MM.1S (cell line): ENCODE measurements at regions not wholly inside any gene's neighbourhood (a gene's known extent, or its start where the extent isn't known, plus 50 kb on each side); places are given as distances from the start of the nearest gene placed in this dataset.

Experiments used
- EZH2 ChIP-seq: fragments of 300-600 bp; sonication (generic); optimal IDR thresholded peaks from 2 replicates; pipeline ENCODE3; 2017; ENCODE audit warnings: low read depth, mild to moderate bottlenecking, antibody characterized with exemption, low read length, mixed read lengths
- EZH2phosphoT487 ChIP-seq: fragments of 300-600 bp; sonication (generic); IDR thresholded peaks from 2 replicates; pipeline ENCODE4 v1.6.1; 2018; ENCODE audit warnings: antibody characterized with exemption, low read length
- TF ChIP-seq, protein P1 (sequence below): fragments of 300-600 bp; sonication (generic); IDR thresholded peaks from 2 replicates; pipeline ENCODE4 v1.5.1; 2016; ENCODE audit warnings: antibody characterized with exemption, low read length, mixed read lengths

DNA sequence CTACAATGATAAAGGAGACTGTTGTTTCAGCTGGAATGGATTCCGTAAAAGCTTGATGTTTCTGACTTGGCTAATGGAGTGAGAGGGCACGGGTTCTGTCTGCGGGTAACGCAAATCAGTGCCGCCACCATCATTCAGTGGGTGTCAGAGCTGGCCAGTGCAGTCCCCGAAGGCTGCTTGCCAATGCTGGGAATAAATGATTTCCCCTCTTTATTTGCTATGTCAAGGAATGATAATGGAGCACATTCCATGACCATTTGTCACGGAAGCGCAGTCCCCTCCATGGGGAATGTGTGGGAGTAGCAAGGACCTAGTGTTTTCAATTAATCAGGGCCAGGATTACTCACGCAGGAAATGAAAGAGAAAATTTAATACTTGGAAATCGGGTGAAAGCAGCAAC lies 899.3 kb downstream of the UQCRFS1 start:
- TF ChIP-seq, protein P1, sequence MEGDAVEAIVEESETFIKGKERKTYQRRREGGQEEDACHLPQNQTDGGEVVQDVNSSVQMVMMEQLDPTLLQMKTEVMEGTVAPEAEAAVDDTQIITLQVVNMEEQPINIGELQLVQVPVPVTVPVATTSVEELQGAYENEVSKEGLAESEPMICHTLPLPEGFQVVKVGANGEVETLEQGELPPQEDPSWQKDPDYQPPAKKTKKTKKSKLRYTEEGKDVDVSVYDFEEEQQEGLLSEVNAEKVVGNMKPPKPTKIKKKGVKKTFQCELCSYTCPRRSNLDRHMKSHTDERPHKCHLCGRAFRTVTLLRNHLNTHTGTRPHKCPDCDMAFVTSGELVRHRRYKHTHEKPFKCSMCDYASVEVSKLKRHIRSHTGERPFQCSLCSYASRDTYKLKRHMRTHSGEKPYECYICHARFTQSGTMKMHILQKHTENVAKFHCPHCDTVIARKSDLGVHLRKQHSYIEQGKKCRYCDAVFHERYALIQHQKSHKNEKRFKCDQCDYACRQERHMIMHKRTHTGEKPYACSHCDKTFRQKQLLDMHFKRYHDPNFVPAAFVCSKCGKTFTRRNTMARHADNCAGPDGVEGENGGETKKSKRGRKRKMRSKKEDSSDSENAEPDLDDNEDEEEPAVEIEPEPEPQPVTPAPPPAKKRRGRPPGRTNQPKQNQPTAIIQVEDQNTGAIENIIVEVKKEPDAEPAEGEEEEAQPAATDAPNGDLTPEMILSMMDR, result no peak
- no peak for TF ChIP-seq EZH2phosphoT487
- TF ChIP-seq EZH2, result no peak
